Astrocyte (in vitro differentiated cells and primary cell): ENCODE measurements at regions not wholly inside any gene's neighbourhood (a gene's known extent, or its start where the extent isn't known, plus 50 kb on each side); places are given as distances from the start of the nearest gene placed in this dataset.

ENCODE experiments used
- EZH2 ChIP-seq: IDR thresholded peaks from 2 replicates; pipeline ENCODE4 v1.6.1; 2012; ENCODE audit warnings: mild to moderate bottlenecking, low read length, inconsistent platforms; ENCODE audit not compliant: insufficient read depth
- TF ChIP-seq, protein P1 (sequence below): IDR thresholded peaks from 2 replicates; pipeline ENCODE4 v1.5.1; 2011; ENCODE audit warnings: low read depth, mild to moderate bottlenecking, inconsistent platforms, low read length, moderate library complexity; ENCODE audit not compliant: insufficient read depth

DNA sequence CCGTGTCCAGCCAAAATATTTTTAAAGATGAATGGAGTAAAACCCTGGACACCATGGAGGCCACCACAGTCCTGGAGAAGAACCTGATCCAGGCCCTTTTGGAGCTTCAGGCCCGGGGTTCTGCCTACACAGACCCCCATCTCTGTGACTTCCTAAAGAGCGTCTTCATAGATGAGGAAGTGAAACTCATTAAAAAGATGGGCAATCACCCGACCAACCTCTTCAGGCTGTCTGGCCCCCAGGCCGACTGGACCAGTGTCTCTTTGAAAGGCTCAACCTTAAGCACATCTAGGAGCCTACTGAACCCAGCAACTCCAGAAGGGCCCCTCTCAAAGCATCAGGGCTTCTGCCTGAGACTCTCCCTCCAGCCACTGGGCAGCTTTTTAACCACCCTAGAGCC, 107.9 kb upstream of the FAM174B start:
- TF ChIP-seq, protein P1, sequence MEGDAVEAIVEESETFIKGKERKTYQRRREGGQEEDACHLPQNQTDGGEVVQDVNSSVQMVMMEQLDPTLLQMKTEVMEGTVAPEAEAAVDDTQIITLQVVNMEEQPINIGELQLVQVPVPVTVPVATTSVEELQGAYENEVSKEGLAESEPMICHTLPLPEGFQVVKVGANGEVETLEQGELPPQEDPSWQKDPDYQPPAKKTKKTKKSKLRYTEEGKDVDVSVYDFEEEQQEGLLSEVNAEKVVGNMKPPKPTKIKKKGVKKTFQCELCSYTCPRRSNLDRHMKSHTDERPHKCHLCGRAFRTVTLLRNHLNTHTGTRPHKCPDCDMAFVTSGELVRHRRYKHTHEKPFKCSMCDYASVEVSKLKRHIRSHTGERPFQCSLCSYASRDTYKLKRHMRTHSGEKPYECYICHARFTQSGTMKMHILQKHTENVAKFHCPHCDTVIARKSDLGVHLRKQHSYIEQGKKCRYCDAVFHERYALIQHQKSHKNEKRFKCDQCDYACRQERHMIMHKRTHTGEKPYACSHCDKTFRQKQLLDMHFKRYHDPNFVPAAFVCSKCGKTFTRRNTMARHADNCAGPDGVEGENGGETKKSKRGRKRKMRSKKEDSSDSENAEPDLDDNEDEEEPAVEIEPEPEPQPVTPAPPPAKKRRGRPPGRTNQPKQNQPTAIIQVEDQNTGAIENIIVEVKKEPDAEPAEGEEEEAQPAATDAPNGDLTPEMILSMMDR = no peak
- TF ChIP-seq EZH2 = no peak
